IPS-NIHi11 (cell line): ENCODE measurements at regions not wholly inside any gene's neighbourhood (a gene's known extent, or its start where the extent isn't known, plus 50 kb on each side); places are given as distances from the start of the nearest gene placed in this dataset.

Experiments
- DNase-seq: peaks from one replicate; pipeline ENCODE4 v3.0.0; 2012; ENCODE audit warnings: mixed read lengths, low spot score

DNA sequence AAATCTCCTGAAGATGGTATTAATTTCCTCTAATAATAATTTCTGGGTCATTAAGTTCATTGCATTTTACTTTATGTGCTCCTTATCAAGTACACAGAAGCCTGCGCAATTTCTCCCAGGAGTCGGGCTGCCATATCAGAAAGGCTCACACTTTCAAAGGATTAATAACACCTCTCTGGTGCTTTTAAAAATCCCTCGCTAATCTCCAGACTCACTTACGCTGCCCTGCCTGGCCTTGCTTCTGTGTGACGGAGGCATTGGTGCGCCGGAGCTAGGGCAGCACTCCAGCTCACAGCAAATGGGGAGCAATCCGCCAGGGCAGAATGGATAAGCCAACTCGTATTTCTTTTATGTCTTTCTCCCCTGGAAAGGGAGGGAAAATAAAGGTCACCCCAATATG is 300.8 kb downstream of the EFNB2 start:
- no peak for DNase-seq

DNA sequence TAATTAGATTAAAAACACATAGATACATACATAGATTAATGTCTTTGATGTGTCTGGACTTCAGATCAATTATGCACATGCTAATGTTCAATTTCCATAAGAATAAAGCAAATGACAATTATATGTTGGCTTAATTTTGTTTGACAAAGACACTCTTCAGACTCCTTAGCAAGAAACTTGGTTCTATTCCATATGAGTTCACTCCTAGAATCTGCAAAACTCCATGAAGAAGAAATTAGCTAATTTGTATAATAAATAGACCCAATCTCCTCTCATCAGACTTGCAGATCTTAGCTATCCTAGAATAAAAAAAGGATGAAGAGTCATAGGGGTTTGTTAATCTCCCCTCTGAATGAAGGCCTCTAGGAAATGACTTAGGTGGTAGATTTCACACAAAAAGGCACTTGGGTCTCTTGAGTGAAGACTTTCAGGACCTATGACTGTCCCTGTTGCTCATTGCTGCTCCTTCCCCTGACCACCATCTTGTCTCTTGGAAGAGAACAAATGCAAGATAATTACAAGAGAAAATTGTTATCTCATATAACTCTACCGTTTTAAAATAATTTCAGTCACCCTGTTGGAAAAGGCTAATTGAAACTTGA is 302.2 kb downstream of the EFNB2 start:
- no peak for DNase-seq

DNA sequence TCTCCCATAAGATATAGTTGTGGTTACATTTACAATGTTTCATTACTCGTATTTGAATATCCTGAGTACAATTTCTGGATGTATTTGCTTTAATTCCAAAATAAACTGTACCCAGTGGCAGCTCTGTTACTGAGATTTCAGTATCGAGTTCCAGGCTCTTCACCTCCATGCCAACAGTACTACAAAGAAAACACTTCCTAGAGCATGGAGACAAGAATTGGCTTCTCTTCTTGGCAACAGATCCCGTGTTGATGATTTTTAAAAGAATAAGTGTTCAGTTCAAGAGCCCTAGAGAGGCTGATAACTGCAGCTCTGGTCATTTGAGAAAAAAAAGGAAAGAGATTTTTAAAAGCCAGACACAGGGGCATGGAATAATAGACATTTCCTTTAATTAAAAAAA is 302.8 kb downstream of the EFNB2 start:
- DNase-seq = no peak

DNA sequence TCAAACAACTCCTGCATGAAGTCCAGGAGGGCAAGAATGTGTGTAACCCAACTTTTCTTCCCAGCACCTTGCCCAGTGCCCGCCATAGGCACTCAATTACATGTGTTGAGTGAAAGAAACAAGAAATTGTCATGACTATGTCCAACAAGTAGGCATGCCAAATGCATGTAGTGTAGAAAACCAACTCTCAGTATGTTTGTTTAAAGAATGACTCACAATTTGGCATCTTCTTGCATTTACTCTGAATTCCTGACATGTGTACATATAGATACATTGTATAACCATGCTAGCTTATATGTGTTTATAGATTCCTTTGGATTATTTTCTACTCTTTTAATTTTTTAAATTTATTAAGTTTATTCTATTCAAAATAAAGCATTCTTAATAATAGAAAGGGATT is 305.0 kb downstream of the EFNB2 start:
- DNase-seq = no peak

DNA sequence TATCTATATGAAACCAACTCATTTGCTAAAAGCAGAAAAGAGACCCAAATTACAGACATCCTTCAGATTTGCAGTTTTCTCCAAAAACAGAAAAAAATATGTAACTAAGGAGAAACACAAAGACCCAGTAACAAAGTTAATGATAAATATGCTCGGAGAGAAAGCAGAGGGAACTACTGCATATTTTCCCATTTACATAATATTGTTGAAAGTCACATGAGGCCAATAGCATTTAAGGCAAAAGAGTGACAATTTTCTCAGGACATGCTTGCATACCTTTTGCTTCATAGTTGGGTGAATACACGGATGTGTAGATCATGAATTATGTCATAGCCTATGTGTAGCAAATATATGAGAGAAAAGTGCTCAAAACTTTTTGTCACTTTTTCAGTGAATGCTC is 310.3 kb downstream of the EFNB2 start:
- no peak for DNase-seq

DNA sequence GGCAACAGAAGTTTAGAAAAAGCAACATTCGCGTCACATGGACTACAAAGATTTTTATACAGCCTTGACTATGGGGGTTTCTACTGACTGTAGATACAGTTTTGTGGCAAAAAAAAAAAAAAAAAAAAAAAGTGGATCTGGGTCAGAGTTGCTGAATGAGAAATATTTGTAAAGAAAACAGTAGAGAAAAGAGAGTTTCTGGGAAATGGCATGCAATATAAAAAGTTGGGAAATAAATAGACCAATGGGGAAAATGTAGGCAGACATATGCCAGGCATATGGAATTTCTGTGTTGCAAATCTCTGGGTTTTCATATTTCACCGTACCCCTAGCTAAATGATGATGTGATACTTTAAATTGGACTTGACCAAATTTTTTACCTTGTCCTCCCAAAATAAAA is 315.3 kb downstream of the EFNB2 start:
- no peak for DNase-seq

DNA sequence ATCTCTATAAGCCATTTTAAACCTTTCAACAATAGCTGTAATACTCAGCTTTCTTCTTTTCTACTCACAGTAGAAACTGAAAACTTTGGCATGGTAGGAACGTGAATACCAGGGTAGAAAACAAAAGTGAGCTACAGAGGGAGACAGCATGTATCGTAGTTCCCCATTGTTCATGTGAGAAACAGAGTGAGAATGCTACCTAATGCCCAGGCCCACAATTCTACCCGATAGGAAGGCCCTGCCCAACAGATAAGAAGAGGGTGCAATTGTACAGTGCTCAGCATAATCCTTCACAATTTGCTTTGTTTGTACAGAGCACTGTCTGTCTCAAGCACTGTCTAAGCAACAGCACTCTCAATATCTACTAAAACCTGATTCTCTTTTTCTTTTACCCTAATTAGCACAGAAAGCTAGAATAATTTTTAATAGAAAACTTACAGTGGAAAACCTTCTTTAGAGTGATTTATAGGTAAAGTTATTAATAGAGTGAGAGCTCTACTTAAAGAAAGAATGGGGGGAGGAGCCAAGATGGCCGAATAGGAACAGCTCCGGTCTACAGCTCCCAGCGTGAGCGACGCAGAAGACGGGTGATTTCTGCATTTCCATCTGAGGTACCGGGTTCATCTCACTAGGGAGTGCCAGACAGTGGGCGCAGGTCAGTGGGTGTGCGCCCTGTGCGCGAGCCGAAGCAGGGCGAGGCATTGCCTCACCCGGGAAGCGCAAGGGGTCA is 322.3 kb downstream of the EFNB2 start:
- DNase-seq = no peak

DNA sequence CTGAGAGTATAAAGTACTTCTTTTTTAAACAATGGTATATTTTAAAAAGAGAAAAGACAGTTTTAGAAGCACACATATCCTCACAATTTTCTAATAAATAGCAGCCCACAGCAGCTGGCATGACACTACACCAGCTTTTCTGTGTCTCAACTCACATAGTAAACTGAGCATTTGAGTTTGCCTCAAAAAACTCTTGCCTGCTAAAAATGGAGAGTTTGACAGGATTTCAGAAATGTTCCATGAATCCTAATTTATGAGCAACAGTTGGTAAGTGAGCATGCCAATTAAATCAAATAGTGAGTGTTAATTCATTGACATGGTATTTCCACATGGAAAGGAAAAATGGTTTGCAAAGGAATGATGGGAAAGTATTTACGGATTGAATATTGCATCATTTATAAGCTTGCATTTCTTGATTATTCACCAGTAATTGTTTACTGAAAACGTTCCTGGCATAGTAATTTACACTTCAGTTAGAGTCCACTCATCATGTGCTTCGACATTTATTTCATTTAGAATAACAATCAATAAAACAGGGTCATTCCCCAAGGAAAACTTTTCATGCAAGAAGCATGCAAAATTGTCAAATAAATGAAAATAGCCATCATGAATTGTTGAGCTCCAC is 323.0 kb downstream of the EFNB2 start:
- DNase-seq = no peak

DNA sequence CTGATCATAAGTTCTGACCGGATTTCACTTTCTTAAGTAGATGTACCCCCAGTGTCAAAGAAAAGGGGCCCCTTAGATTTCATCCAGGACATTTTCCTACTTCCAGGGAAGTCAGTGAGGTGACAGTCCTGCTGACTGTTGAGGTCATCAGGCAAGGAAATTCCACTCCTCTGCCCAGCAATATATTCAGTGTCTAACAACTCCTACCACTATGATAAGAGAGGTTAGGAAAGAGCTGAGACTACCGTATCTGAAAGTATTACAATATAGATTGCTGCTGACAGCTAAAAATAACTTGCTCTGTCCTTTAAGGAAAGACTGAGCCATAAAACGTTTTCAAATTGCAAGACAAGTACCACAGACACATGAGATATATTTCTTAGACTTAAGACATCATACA is 325.1 kb downstream of the EFNB2 start:
- no peak for DNase-seq

DNA sequence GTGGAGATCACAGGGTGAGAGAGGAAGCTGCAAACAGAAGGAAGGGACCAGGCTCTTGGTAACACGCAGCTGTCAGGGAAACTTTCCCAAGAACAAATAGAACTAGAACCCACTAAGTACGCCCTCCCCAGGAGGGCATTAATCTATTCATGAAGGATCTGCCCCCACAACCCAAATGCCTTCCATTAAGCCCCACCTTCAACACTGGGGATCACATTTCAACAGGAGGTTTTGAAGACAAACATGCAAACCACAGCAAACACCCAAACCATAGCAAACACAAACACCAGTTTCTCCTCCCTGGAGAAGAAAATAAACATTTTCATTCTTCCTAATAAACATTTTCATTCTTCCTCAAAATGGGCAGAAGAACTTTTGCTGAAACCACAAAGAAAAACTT is 329.6 kb downstream of the EFNB2 start:
- peak; percentile 10 for DNase-seq

DNA sequence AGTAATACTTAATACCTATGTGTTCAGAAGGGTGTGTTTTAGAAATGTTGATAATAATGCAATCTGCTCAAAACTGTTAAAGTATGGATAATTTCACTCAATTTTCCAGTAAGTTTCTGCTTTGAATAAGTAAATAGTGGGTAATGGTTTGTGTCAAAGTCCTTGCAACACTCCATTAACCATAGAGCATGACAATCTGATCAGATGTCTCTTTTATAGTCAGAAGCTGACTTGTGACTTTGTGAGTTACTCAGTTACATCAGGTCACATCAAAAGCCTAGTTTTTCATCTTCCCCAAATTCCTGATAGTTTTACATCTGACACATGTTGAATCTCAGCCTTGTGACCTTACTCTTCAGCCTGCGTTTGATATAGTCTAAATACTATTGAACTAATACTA is 338.0 kb downstream of the EFNB2 start:
- DNase-seq = no peak

DNA sequence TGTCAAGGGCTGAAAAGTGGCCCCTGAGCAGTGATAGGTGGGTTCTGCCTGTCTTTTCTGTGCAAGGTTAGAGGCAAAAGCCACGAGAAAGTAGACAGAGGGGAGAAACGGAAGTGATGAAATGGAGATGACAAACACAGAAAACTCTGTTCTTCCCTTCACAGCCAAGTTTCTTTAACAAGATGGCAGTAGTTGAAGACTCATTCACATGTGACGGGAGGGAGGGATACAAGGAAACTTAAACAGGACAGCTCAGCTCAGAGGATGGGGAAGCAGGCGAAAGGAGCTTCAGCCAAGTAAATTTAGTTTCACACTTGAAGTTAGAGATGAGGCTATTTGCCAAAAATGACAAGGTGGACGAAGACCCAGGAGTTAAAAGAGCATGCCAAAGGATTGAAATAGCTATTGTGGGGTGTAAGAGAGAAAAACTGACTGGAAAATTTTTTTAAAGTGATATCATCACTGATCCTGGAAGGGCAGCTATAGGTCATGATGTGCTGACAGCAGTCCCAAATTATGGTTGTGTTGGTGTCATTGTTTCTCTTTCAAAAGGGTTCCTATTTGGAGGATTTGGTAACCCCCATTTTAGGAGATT is 347.9 kb downstream of the EFNB2 start:
- no peak for DNase-seq

DNA sequence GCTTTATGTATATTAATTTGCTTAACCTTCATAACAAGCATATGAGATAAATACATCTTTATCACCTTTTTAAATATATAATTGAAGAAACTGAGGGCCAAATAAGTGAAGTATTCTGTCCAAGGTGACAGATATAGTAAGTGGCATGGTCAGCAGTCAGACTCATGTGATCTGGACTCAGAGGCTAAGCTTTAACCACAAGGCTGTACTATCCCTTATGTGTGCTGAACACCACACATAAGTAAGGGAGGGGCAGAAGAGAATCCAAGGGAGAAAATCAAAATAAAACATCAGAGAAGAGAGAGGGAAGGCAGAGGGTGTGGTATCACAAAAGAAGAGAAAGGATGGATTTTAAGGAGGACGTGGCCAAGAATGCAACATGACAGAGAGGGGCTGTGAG is 348.4 kb downstream of the EFNB2 start:
- no peak for DNase-seq

DNA sequence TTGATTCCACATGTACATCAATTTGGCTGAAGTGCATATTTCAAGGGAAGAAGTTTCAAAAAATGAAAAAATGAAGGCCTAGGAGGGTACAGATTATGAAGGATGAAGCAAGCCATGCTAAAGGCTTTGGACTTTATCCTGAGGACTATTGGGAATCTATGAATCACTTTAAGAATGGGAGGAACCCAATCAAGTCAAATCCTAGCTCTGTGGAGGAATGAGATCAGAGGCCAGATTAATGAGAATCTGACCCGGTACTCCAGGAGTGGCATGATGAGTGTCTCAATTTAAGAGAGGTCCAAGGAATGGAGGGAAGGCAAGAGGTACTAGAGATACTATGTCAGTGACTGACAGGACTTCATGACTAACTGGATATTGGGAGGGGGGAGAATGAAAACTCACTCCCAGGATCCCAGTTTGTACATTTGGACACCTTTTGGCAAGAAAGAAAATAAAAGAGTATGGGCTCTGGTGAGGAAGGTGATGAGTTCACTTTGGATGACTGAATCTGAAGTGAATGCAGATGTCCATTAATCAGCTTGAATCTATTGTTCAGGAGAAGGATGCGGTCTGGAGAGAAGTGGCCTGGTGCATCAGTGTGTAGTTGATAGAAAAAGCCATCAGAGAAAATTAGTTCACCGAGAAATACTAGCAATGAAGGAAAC is 349.0 kb downstream of the EFNB2 start:
- DNase-seq = no peak

DNA sequence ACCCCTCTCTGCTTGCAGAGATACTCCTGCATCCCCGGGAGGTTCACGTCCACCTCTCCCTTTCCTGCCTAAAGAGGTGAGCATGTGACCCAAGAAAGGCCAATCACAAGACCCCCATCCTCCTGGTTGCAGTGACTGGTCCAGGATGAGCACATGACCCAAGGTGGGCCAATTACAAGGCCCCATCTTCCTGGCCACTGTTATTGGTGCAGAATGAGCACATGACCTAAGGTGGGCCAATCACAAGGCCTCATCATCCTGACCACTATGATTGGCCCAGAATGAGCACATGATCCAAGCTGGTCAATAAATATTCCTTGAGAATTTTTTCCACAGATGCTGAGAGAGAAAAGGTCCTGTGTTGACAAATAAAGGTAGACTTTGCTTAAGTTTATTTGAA is 350.7 kb downstream of the EFNB2 start:
- no peak for DNase-seq

DNA sequence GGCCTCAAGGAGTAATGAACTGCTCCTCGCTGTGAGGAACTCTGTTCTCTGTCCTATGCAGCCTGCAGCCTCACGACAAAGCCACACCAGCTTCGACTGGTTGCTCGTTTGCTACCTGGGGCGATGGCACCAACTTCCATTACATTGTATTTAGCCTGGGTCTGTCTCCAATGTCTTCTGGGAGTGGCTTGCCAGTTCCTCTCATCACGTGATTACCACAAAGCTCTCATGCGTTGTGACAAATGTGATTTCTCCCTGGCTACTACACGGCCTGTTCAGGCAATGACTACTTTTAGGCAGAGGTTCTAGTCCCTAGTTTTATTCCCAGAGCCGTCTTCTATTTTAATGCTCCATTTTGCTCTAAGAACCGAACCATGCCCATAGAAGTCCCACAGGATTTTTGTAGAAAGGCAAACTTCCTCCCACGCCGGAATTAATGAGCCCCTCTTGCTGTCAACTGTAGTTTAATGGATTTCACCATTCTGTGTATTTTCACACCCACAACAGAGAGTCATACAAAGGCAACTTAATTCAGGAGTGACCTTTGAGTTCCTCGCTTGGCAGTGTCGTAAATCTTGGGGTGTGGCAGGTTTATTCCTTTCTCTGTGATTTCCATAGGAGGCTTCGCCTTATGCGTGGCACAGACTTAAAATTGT is 351.9 kb downstream of the EFNB2 start:
- DNase-seq = no peak

DNA sequence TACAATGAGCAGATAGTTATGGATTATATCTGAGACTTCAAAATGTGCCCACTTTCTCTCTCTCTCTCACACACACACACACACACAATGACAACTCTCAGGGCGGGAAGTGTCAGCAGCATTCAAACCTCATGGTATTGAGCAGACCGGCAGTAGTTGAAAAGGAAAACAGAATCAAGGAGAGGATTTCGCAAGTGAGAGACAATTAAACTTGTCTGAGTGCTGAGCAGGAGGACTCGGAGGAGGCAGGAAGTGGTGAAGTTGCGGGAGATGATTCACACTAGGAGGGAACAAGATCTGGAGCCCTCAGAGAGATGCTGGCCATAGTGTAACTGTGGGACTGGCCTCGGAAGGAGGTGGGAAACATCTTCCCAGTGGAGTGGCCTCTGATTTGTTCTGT is 353.1 kb downstream of the EFNB2 start:
- no peak for DNase-seq

DNA sequence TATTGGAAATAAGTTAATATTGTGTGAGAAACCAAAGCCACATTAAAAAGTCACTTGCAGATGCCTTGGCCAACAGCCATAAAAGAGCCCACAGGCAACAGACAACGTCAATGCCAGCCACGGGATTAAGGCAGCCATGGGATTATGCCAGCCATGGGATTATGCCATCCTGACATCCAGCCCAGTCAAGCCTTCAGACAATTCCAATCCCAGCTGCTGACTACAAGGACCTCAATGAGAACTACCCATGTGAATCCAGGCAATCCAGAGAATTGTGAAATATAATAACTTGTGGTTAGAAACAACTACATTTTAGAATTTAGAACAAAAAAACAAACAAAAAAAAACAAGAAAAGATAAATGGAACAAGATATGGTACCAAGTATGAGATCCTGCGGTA is 356.6 kb downstream of the EFNB2 start:
- no peak for DNase-seq

DNA sequence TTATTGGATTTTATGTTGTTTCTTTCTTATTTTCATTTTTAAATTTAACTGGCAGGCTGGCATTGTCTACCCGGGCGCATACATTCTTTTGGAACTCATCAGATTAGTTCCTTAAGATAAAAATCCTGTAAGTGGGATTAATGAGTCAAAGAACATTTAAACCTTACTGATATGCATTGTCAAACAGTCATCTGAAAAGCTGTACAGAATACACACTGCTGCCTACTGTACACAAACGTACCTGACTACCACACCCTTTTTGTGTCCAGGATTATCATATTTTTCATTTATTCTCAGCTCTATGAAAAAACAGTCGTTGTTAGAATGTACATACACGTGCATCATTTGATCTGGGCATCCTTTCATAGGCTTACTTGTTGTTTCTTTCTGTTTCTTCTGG is 358.3 kb downstream of the EFNB2 start:
- no peak for DNase-seq

DNA sequence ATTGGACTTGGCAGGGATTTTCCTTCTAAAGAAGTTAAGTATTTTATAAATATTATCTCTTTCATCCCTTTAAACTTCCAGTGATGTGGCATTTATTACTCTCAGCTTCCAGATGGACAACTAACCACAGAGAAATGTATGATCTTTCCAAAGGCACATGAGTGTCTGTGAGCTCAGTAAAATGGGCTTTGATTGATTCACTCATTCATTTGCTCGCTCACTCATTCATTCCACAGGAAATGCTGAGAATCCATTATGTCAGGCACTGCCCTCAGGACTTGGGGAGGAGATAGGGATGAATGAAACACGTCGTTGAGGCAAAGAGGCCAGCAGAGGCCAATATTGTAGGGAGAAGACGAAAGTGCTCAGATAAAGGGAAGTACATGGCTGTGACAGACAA is 359.3 kb downstream of the EFNB2 start:
- DNase-seq = no peak

DNA sequence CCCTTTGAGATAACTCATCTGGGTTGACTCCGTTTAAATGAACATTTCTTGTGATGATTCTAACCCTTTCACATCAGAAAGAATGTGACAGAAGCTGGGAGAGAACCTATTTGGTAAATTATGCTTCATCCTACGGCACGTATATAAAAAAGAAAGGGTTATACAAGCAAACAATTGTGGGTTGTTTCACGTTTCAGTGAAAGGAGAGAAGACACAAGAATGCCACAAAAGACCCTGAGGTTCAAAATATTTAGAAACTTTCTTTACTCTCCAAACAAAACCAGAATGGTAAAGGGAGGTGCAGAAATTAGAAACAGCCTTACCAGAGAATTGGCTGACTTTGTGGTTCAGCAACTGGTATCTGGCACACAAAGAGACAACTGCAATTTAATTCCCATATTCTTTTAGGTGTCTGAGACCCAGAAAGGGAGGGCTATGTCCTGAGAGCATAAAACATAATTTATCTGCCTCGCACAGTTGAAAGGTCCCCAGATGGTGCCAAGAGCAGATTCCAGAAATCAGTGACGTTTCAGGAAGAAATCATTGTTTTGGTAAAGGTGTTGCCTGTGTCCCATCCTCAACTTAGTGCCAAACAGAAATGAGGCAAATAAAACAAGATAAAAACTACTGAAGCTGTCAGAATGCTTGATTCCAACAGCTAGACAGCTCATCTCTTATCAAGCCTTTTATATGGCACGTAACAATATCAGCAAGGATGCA is 361.4 kb downstream of the EFNB2 start:
- no peak for DNase-seq

DNA sequence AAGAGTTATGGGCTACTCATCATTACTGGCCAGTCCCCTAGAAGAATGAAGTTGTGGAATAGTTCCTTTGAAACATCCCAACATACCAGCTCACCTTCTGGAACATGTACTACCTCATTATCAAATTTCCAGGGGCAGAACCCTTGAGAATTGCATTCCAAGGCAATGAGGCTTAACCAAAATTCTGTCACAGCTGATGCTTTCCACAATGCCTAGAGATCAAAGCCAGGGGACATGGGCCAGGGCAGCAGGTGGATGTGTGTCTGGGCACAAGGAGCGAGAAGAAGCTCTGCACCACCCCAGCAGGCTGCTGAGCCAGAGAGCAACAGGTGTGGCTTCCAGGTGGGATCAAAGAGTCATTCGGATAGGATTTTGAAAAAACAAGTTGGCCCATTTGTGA is 362.1 kb downstream of the EFNB2 start:
- peak; percentile 45 for DNase-seq
